Chondrocyte (in vitro differentiated cells): ENCODE measurements at regions not wholly inside any gene's neighbourhood (a gene's known extent, or its start where the extent isn't known, plus 50 kb on each side); places are given as distances from the start of the nearest gene placed in this dataset.

ENCODE experiments used
- DNase-seq: peaks from one replicate; pipeline ENCODE4 v3.0.0; 2021; ENCODE audit warnings: mixed read lengths, low spot score
- H3K27ac Mint-ChIP-seq: one replicate; pipeline ENCODE4 v1.8.0; 2021; ENCODE audit warnings: mild to moderate bottlenecking, moderate library complexity, mixed read lengths; ENCODE audit not compliant: unreplicated experiment
- H3K27me3 Mint-ChIP-seq: 2 replicates; pipeline ENCODE4 v1.8.0; 2021; ENCODE audit warnings: low read depth, mixed read lengths
- H3K36me3 Mint-ChIP-seq: 2 replicates; pipeline ENCODE4 v1.8.0; 2021; ENCODE audit warnings: low read depth, mixed read lengths
- H3K4me1 Mint-ChIP-seq: 2 replicates; pipeline ENCODE4 v1.8.0; 2021; ENCODE audit warnings: low read depth, mild to moderate bottlenecking, mixed read lengths
- H3K4me3 Mint-ChIP-seq: one replicate; pipeline ENCODE4 v1.8.0; 2021; ENCODE audit warnings: mild to moderate bottlenecking, moderate library complexity, mixed read lengths; ENCODE audit not compliant: unreplicated experiment
- H3K9me3 Mint-ChIP-seq: 2 replicates; pipeline ENCODE4 v1.8.0; 2021; ENCODE audit warnings: low read depth, mixed read lengths
- CTCF ChIP-seq: fragments of 200-600 bp; sonication (generic); IDR thresholded peaks from 2 replicates; pipeline ENCODE4 v1.5.0; 2021; ENCODE audit warnings: antibody characterized with exemption, mild to moderate bottlenecking, moderate library complexity

- no peak overlapping the region for H3K4me3 Mint-ChIP-seq
- no peaks in the 10 kb centered on the region for H3K36me3 Mint-ChIP-seq
- H3K9me3 Mint-ChIP-seq = peaks cover 8% of the 10 kb centered on the region
- no peaks in the 10 kb centered on the region for H3K4me1 Mint-ChIP-seq
- no peak for DNase-seq
- H3K27me3 Mint-ChIP-seq = no peaks in the 10 kb centered on the region
- no peak for TF ChIP-seq CTCF
- H3K27ac Mint-ChIP-seq = no peak overlapping the region
Observed at GRCh38 chr6:9009931-9010330, 574.6 kb upstream of the SLC35B3 start.

GRCh38 chr6:9007027-9007426, 571.7 kb upstream of the SLC35B3 start:
- DNase-seq = no peak
- no peaks in the 10 kb centered on the region for H3K36me3 Mint-ChIP-seq
- H3K4me1 Mint-ChIP-seq = no peaks in the 10 kb centered on the region
- TF ChIP-seq CTCF = no peak
- no peak overlapping the region for H3K27ac Mint-ChIP-seq
- H3K4me3 Mint-ChIP-seq = no peak overlapping the region
- H3K27me3 Mint-ChIP-seq = peaks cover 1% of the 10 kb centered on the region
- H3K9me3 Mint-ChIP-seq = peaks cover 5% of the 10 kb centered on the region

- Mint-ChIP-seq H3K36me3 (no peaks in the 10 kb centered on the region), H3K9me3 (no peaks in the 10 kb centered on the region), H3K27ac (no peak overlapping the region), H3K4me1 (no peaks in the 10 kb centered on the region), H3K4me3 (no peak overlapping the region), H3K27me3 (peaks cover 1% of the 10 kb centered on the region)
- TF ChIP-seq CTCF = no peak
- no peak for DNase-seq
Observed at GRCh38 chr6:9002833-9003232, 567.5 kb upstream of the SLC35B3 start.

- no peak for DNase-seq
- Mint-ChIP-seq H3K9me3 (no peaks in the 10 kb centered on the region), H3K36me3 (no peaks in the 10 kb centered on the region), H3K4me1 (peaks cover 2% of the 10 kb centered on the region), H3K27me3 (peaks cover 2% of the 10 kb centered on the region), H3K4me3 (no peak overlapping the region), H3K27ac (no peak overlapping the region)
- TF ChIP-seq CTCF = no peak
Observed at GRCh38 chr6:8995156-8995555, 559.8 kb upstream of the SLC35B3 start.

GRCh38 chr6:8993111-8993510, 557.8 kb upstream of the SLC35B3 start:
- H3K27ac Mint-ChIP-seq = no peak overlapping the region
- no peak for TF ChIP-seq CTCF
- no peak overlapping the region for H3K4me3 Mint-ChIP-seq
- H3K27me3 Mint-ChIP-seq = peaks cover 2% of the 10 kb centered on the region
- H3K36me3 Mint-ChIP-seq = no peaks in the 10 kb centered on the region
- DNase-seq = no peak
- H3K4me1 Mint-ChIP-seq = peaks cover 2% of the 10 kb centered on the region
- H3K9me3 Mint-ChIP-seq = no peaks in the 10 kb centered on the region
